B cell (primary cell): ENCODE measurements at regions not wholly inside any gene's neighbourhood (a gene's known extent, or its start where the extent isn't known, plus 50 kb on each side); places are given as distances from the start of the nearest gene placed in this dataset.

ENCODE experiments used
- ATAC-seq: fragments of 200-7000 bp; cut with Tn5 transposase; one replicate; pipeline ENCODE4 v1.10.0; 2021; ENCODE audit warnings: low read depth, mild to moderate bottlenecking, moderate number of reproducible peaks, moderate library complexity
- CTCF ChIA-PET: fragments of 350-600 bp; sonication (Branson Sonifier 250); formaldehyde crosslinking; loops from one replicate; lab custom pipeline; 2021; ENCODE audit warnings: antibody characterized with exemption, inconsistent platforms; lab: Charles Lee
- POLR2A ChIA-PET: fragments of 350-600 bp; sonication (Branson Sonifier 250); formaldehyde crosslinking; loops from one replicate; lab custom pipeline; 2021; ENCODE audit warnings: antibody characterized with exemption; lab: Charles Lee
- DNase-seq: peaks from one replicate; pipeline ENCODE4 v3.0.0; 2013
- H2AFZ ChIP-seq: 2 replicates; pipeline ENCODE4 v1.6.1; 2012; ENCODE audit warnings: mild to moderate bottlenecking, low read depth, low read length; ENCODE audit not compliant: insufficient read depth, poor library complexity, severe bottlenecking
- H3K27ac ChIP-seq, 2 donors: 1 replicate in 1 of 2; 2 replicates in 1 of 2; pipeline ENCODE4 v1.5.1; 2012 to 2013; ENCODE audit warnings: low read length in 2 of 2, mild to moderate bottlenecking in 2 of 2, moderate library complexity in 1 of 2
- H3K27me3 ChIP-seq, 4 experiments: fragments of 200-600 bp in 1 of 4; sonication (generic) in 1 of 4; replicated peaks in 1 of 4; 1 replicate in 2 of 4; 2 replicates in 2 of 4; pipeline versions ENCODE4 v1.6.1 to v1.7.0; 2013 to 2016; ENCODE audit warnings: low read length in 3 of 4, mild to moderate bottlenecking in 2 of 4, mixed read lengths in 1 of 4, moderate library complexity in 1 of 4; ENCODE audit not compliant: insufficient read depth in 4 of 4, control insufficient read depth in 3 of 4; ENCODE audit errors: control extremely low read depth in 1 of 4
- H3K36me3 ChIP-seq, 2 experiments: replicated peaks in 1 of 2; 1 replicate in 1 of 2; 2 replicates in 1 of 2; pipeline versions ENCODE4 v1.6.1 to v1.7.1; 2013; ENCODE audit warnings: low read length in 1 of 2; ENCODE audit not compliant: insufficient read depth in 2 of 2, control insufficient read depth in 1 of 2; ENCODE audit errors: control extremely low read depth in 1 of 2, extremely low read depth in 1 of 2
- H3K4me1 ChIP-seq, 2 donors: fragments of 200-600 bp in 1 of 2; sonication (generic) in 1 of 2; 1 replicate in 1 of 2; 2 replicates in 1 of 2; pipeline versions ENCODE4 v1.5.1 to v1.6.1; 2013 to 2017; ENCODE audit warnings: low read length in 2 of 2; ENCODE audit not compliant: control insufficient read depth in 2 of 2, insufficient read depth in 2 of 2
- H3K4me2 ChIP-seq: replicated peaks from 2 replicates; pipeline ENCODE3; 2012; ENCODE audit warnings: mild to moderate bottlenecking, low read depth, low read length; ENCODE audit not compliant: poor library complexity, severe bottlenecking
- H3K4me3 ChIP-seq, 5 experiments: fragments of 200-600 bp in 1 of 5; sonication (generic) in 1 of 5; 1 replicate in 3 of 5; 2 replicates in 2 of 5; pipeline versions ENCODE4 v1.5.1 to v1.7.0; 2011 to 2016; ENCODE audit warnings: low read length in 4 of 5, mild to moderate bottlenecking in 4 of 5, low read depth in 2 of 5, control low read depth in 1 of 5, moderate library complexity in 1 of 5; ENCODE audit not compliant: insufficient read depth in 1 of 5; ENCODE audit errors: control extremely low read depth in 1 of 5, extremely low read depth in 1 of 5
- H3K79me2 ChIP-seq: fragments of 200-600 bp; sonication (generic); one replicate; pipeline ENCODE4 v1.6.0; 2016; ENCODE audit warnings: low read length; ENCODE audit not compliant: control insufficient read depth, insufficient read depth
- H3K9ac ChIP-seq: fragments of 200-600 bp; sonication (generic); 2 replicates; pipeline ENCODE4 v1.6.1; 2017; ENCODE audit warnings: mild to moderate bottlenecking, low read length, moderate library complexity
- H3K9me3 ChIP-seq, 3 donors: one replicate each; pipeline versions ENCODE4 v1.6.1 to v1.7.1; 2013; ENCODE audit warnings: low read length in 2 of 3; ENCODE audit not compliant: control insufficient read depth in 2 of 3, insufficient read depth in 1 of 3; ENCODE audit errors: control extremely low read depth in 1 of 3
- H4K20me1 ChIP-seq: 2 replicates; pipeline ENCODE4 v1.6.0; 2012; ENCODE audit warnings: mild to moderate bottlenecking, low read length; ENCODE audit not compliant: insufficient read depth, control insufficient read depth, poor library complexity, severe bottlenecking
- H3K27ac Mint-ChIP-seq: one replicate; pipeline ENCODE4 v1.8.0; 2021; ENCODE audit warnings: mixed read lengths
- H3K27me3 Mint-ChIP-seq: one replicate; pipeline ENCODE4 v1.8.0; 2021; ENCODE audit warnings: mixed read lengths
- H3K4me1 Mint-ChIP-seq: one replicate; pipeline ENCODE4 v1.8.0; 2021; ENCODE audit warnings: mixed read lengths
- H3K4me3 Mint-ChIP-seq: one replicate; pipeline ENCODE4 v1.8.0; 2021; ENCODE audit warnings: mixed read lengths
- H3K9me3 Mint-ChIP-seq: one replicate; pipeline ENCODE4 v1.8.0; 2022; ENCODE audit warnings: mixed read lengths; ENCODE audit not compliant: insufficient read depth
- EZH2 ChIP-seq: IDR thresholded peaks from 2 replicates; pipeline ENCODE4 v1.6.1; 2012; ENCODE audit warnings: borderline replicate concordance, low read depth, mild to moderate bottlenecking, moderate library complexity, low read length; ENCODE audit not compliant: insufficient read depth, poor library complexity, severe bottlenecking
- WGBS: methylation state at CpG from one replicate; pipeline ENCODE4 v1.1.5; 2013; ENCODE audit warnings: missing lambda C conversion rate; ENCODE audit not compliant: insufficient coverage; 5-methylcytosine and 5-hydroxymethylcytosine counted together
- intact Hi-C: fragments of 100-400 bp; cut with micrococcal nuclease; formaldehyde crosslinking; loops from one replicate; pipeline ENCODE4 v1.10.0; 2022
- TF ChIP-seq, protein P1 (sequence below): fragments of 200-600 bp; IDR thresholded peaks from one replicate; pipeline ENCODE4 v1.8.0; 2022; ENCODE audit warnings: antibody characterized with exemption, mild to moderate bottlenecking

- DNase-seq (no peak), ATAC-seq (no peak)
- no peaks in the 10 kb centered on the region for H3K27me3 ChIP-seq
- POLR2A ChIA-PET: no interaction called here
- no peak overlapping the region for H3K4me3 Mint-ChIP-seq
- no peak overlapping the region for H2AFZ ChIP-seq
- H3K4me1 Mint-ChIP-seq: no peaks in the 10 kb centered on the region
- H3K27ac Mint-ChIP-seq: no peak overlapping the region
- H3K4me3 ChIP-seq: no peak overlapping the region
- H3K9me3 ChIP-seq: peaks cover 3 to 13% (median 7%) of the 10 kb centered on the region in 3 donors
- TF ChIP-seq EZH2: no peak
- TF ChIP-seq, protein P1, sequence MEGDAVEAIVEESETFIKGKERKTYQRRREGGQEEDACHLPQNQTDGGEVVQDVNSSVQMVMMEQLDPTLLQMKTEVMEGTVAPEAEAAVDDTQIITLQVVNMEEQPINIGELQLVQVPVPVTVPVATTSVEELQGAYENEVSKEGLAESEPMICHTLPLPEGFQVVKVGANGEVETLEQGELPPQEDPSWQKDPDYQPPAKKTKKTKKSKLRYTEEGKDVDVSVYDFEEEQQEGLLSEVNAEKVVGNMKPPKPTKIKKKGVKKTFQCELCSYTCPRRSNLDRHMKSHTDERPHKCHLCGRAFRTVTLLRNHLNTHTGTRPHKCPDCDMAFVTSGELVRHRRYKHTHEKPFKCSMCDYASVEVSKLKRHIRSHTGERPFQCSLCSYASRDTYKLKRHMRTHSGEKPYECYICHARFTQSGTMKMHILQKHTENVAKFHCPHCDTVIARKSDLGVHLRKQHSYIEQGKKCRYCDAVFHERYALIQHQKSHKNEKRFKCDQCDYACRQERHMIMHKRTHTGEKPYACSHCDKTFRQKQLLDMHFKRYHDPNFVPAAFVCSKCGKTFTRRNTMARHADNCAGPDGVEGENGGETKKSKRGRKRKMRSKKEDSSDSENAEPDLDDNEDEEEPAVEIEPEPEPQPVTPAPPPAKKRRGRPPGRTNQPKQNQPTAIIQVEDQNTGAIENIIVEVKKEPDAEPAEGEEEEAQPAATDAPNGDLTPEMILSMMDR: no peak
- H3K36me3 ChIP-seq: no peaks in the 10 kb centered on the region
- H3K4me1 ChIP-seq: no peaks in the 10 kb centered on the region
- peaks cover 8% of the 10 kb centered on the region for H3K9me3 Mint-ChIP-seq
- no peak overlapping the region for H3K4me2 ChIP-seq
- no peak overlapping the region for H3K9ac ChIP-seq
- H3K27ac ChIP-seq: no peak overlapping the region
- H4K20me1 ChIP-seq: no peaks in the 10 kb centered on the region
- H3K79me2 ChIP-seq: no peaks in the 10 kb centered on the region
- H3K27me3 Mint-ChIP-seq: no peaks in the 10 kb centered on the region
- CTCF ChIA-PET: no interaction called here
- intact Hi-C loops: no loop called here
Measured at GRCh38 chr20:6287471-6287870, 164.6 kb upstream of the FERMT1 start.

DNA sequence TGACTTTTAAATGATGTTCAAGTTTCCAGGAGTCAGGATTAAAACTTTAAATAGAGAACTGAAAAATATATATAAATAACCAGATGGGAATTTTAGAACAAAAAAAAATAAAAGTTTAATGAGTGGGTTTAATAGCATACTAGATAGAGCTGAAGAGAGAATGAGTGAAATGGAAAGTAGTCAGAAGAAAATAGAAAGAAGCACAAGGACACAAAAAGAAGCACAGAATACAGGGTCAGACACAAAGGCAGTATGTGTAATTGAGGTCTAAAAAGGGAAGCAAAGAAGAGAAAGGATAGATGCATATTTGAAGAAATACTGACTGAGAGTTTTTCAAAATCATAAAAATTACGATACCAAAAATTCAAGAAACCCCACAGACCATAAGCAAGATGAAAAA lies 159.8 kb upstream of the FERMT1 start:
- no peak overlapping the region for H3K27ac ChIP-seq
- H3K27me3 ChIP-seq: no peaks in the 10 kb centered on the region
- no CpG with 5 or more reads among the region's 1 CpG for WGBS
- no peaks in the 10 kb centered on the region for H3K4me1 ChIP-seq
- Mint-ChIP-seq H3K4me3 (no peak overlapping the region), H3K4me1 (no peaks in the 10 kb centered on the region), H3K27ac (no peak overlapping the region), H3K27me3 (no peaks in the 10 kb centered on the region), H3K9me3 (peaks cover 8% of the 10 kb centered on the region)
- ChIA-PET CTCF (interaction anchor here (0.7 kb wide), 1 partner anchor 1655 kb away, joined by 4 read pairs; no protein-coding TSS in a partner anchor), POLR2A (no interaction called here)
- H2AFZ ChIP-seq: no peak overlapping the region
- ATAC-seq (no peak), DNase-seq (no peak)
- H3K4me2 ChIP-seq: no peak overlapping the region
- TF ChIP-seq, protein P1: no peak
- no peak for TF ChIP-seq EZH2
- no peaks in the 10 kb centered on the region for H4K20me1 ChIP-seq
- H3K9me3 ChIP-seq: peaks cover 1 to 12% (median 5%) of the 10 kb centered on the region in 3 donors
- no peaks in the 10 kb centered on the region for H3K36me3 ChIP-seq
- no peaks in the 10 kb centered on the region for H3K79me2 ChIP-seq
- intact Hi-C loops: no loop called here
- H3K4me3 ChIP-seq: no peak overlapping the region
- H3K9ac ChIP-seq: no peak overlapping the region
